ENCODE measurements at regions not wholly inside any gene's neighbourhood (a gene's known extent, or its start where the extent isn't known, plus 50 kb on each side); places are given as distances from the start of the nearest gene placed in this dataset.

- H3K36me3 ChIP-seq, result no peaks in the 10 kb centered on the region
- peaks cover 0 to 8% of the 10 kb centered on the region in 2 donors for H3K27me3 ChIP-seq
- no peaks in the 10 kb centered on the region for H3K9me3 ChIP-seq
- H3K27ac ChIP-seq, result no peak overlapping the region
- intact Hi-C loops (cut with DNase I; ENCODE audit: low total_unique reads), result no loop called here
- TF ChIP-seq, protein P1, sequence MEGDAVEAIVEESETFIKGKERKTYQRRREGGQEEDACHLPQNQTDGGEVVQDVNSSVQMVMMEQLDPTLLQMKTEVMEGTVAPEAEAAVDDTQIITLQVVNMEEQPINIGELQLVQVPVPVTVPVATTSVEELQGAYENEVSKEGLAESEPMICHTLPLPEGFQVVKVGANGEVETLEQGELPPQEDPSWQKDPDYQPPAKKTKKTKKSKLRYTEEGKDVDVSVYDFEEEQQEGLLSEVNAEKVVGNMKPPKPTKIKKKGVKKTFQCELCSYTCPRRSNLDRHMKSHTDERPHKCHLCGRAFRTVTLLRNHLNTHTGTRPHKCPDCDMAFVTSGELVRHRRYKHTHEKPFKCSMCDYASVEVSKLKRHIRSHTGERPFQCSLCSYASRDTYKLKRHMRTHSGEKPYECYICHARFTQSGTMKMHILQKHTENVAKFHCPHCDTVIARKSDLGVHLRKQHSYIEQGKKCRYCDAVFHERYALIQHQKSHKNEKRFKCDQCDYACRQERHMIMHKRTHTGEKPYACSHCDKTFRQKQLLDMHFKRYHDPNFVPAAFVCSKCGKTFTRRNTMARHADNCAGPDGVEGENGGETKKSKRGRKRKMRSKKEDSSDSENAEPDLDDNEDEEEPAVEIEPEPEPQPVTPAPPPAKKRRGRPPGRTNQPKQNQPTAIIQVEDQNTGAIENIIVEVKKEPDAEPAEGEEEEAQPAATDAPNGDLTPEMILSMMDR (IDR thresholded peaks at IDR 0.05), result no peak
- no peaks in the 10 kb centered on the region for H3K4me1 ChIP-seq
- no peak for DNase-seq
- H3K4me3 ChIP-seq, result no peak overlapping the region
Observed at GRCh38 chr11:42528471-42528870, 783.3 kb upstream of the API5 start.

DNA sequence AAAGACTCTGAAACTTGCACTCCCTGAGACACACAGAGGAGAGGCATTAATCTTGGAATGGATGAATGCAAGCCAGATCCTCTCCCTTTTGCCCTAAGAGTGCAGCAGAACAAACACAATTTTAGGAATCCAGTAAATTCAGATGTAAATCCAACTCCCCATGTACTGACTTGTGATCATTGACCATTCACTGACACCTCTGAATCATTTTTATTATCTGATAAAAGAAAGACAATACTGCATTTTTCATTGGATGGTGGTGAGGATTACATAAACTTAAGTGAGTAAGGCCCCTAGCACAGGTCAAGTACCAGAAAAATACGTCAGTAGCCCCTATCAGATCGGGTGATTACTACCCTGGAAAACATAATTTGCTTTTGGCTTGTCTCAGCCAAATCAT, 782.9 kb upstream of the API5 start:
- no peak for DNase-seq
- Histone ChIP-seq H3K9me3 (no peaks in the 10 kb centered on the region), H3K27me3 (peaks cover 0 to 8% of the 10 kb centered on the region in 2 donors), H3K4me1 (no peaks in the 10 kb centered on the region), H3K4me3 (no peak overlapping the region), H3K27ac (no peak overlapping the region), H3K36me3 (no peaks in the 10 kb centered on the region)
- intact Hi-C loops (cut with DNase I; ENCODE audit: low total_unique reads), result no loop called here
- TF ChIP-seq, protein P1 (IDR thresholded peaks at IDR 0.05), result no peak

DNA sequence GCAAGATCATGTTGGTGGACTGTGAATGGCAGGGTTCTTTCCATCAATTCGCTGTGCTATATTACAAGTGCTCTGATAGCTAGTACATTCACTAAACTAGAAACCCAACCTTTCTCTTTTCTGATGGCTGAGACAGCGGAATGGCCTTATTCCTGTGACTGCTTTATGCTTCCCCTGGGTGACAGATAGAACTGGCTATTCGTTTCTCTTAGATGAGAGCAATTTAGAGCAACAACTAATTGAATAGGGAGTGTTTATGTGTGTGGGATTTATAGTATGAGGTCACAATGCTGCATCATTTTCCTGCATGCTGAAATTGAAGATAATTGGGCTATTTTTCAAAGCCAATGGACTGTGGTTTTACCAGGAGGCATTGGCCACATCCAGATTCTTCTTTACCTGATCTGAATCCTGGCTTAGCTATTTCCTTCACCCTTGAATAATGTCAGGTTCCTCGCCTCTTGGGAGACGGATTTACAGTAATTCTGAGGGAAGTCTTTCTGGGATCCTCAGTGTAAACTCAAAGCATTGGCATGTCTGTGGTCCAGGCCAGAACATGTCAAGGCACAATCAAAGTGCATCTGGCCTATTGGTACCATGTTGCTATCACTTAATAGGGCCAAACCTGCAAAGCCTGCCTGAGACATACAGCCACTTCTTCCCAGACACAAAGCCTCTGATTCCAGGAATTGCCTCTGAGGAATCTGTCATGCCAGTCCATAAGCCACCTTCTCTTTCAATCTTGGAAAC, 775.0 kb upstream of the API5 start:
- no peaks in the 10 kb centered on the region for H3K9me3 ChIP-seq
- H3K36me3 ChIP-seq, result no peaks in the 10 kb centered on the region
- H3K4me1 ChIP-seq, result no peaks in the 10 kb centered on the region
- no peaks in the 10 kb centered on the region for H3K27me3 ChIP-seq
- TF ChIP-seq, protein P1 (IDR thresholded peaks at IDR 0.05), result no peak
- no peak overlapping the region for H3K4me3 ChIP-seq
- DNase-seq, result no peak
- intact Hi-C loops (cut with DNase I; ENCODE audit: low total_unique reads), result no loop called here
- no peak overlapping the region for H3K27ac ChIP-seq

DNA sequence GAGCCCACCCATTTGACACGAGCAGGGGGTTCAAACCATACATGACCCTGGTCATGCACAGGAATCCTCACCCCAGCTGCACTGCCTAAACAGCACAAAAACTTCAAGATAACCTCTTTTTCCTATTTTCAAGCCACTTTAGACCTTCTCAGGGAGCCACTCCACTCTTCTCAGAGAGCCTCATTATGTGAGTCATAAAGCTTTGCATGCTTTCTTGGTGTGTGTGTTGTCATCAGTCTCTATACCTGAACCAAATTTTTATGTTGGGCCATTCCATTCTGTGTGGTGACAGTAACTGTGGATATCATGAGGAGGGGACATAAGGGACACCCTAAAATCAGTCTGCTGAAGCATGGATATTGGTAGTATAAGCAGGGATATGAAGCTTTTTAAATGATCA, 769.5 kb upstream of the API5 start:
- H3K4me3 ChIP-seq, result no peak overlapping the region
- H3K4me1 ChIP-seq, result no peaks in the 10 kb centered on the region
- DNase-seq, result no peak
- no peaks in the 10 kb centered on the region for H3K9me3 ChIP-seq
- no peaks in the 10 kb centered on the region for H3K27me3 ChIP-seq
- TF ChIP-seq, protein P1 (IDR thresholded peaks at IDR 0.05), result no peak
- no peak overlapping the region for H3K27ac ChIP-seq
- no peaks in the 10 kb centered on the region for H3K36me3 ChIP-seq
- intact Hi-C loops (cut with DNase I; ENCODE audit: low total_unique reads), result no loop called here

DNA sequence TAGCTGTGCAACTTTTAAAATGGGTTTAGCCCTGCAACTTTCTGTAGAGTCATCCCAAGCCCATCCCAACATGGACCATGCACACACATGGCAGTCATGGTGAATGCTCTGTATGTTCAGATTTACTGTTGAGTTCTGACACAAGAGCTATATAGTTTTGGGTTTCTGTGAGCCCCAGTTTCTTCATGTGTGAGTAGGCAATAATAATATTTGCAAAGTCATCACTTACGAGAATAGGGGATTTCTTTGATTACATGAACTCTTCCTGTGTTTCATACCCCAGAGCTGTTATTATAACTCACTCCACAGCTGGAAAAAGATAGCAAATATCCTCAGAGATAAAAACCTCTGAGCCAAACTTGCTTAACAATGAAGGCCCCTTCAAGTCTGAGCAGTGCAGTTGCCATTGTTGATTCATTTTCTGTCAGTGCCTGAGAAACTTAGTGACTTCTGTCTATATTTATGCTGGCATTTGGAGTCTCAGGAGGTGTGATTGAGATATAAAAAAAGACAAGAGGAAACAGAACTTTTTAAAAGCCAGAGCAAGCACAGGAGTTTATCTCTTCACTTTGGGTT, 767.9 kb upstream of the API5 start:
- intact Hi-C loops (cut with DNase I; ENCODE audit: low total_unique reads), result no loop called here
- DNase-seq, result no peak
- H3K36me3 ChIP-seq, result no peaks in the 10 kb centered on the region
- H3K27me3 ChIP-seq, result no peaks in the 10 kb centered on the region
- H3K4me1 ChIP-seq, result no peaks in the 10 kb centered on the region
- TF ChIP-seq, protein P1 (IDR thresholded peaks at IDR 0.05), result no peak
- no peak overlapping the region for H3K27ac ChIP-seq
- H3K9me3 ChIP-seq, result no peaks in the 10 kb centered on the region
- no peak overlapping the region for H3K4me3 ChIP-seq

Measured in tibial artery (tissue), 4 donors.